ENCODE measurements at regions not wholly inside any gene's neighbourhood (a gene's known extent, or its start where the extent isn't known, plus 50 kb on each side); places are given as distances from the start of the nearest gene placed in this dataset.
"Not testable (repeated sequence)": the region's sequence is repeated elsewhere in the genome, so short reads cannot be mapped to it uniquely, and the experiment has no call there.

- peak; percentile 80 for DNase-seq
These were observed 141.6 kb upstream of the RFC3 start for GRCh38 chr13:33676045-33676989.

- peak; percentile 70 for DNase-seq
These were observed 140.7 kb upstream of the RFC3 start for GRCh38 chr13:33677215-33677614.

- DNase-seq: no peak
These were observed 139.9 kb upstream of the RFC3 start for GRCh38 chr13:33678084-33678483.

- DNase-seq: no peak
These were observed 138.9 kb upstream of the RFC3 start for GRCh38 chr13:33678906-33679657.

GRCh38 chr13:33679658-33680012 is 138.3 kb upstream of the RFC3 start:
- no peak for DNase-seq

GRCh38 chr13:33682020-33682564 is 135.9 kb upstream of the RFC3 start:
- no peak for DNase-seq

- not testable (repeated sequence) for DNase-seq
These were observed 135.3 kb upstream of the RFC3 start for GRCh38 chr13:33682646-33683045.

- DNase-seq: no peak
These were observed 134.6 kb upstream of the RFC3 start for GRCh38 chr13:33683376-33683775.

GRCh38 chr13:33684874-33685273 is 133.1 kb upstream of the RFC3 start:
- no peak for DNase-seq

GRCh38 chr13:33686772-33687480 is 131.0 kb upstream of the RFC3 start:
- no peak for DNase-seq

- no peak for DNase-seq
These were observed 127.6 kb upstream of the RFC3 start for GRCh38 chr13:33690354-33690753.

GRCh38 chr13:33691980-33692379 is 126.0 kb upstream of the RFC3 start:
- DNase-seq: no peak

- DNase-seq: no peak
These were observed 125.4 kb upstream of the RFC3 start for GRCh38 chr13:33692531-33692930.

GRCh38 chr13:33694546-33694945 is 123.4 kb upstream of the RFC3 start:
- DNase-seq: no peak

- no peak for DNase-seq
These were observed 121.4 kb upstream of the RFC3 start for GRCh38 chr13:33696530-33696929.

- no peak for DNase-seq
These were observed 120.0 kb upstream of the RFC3 start for GRCh38 chr13:33697926-33698325.

GRCh38 chr13:33707449-33707848 is 110.5 kb upstream of the RFC3 start:
- no peak for DNase-seq

- no peak for DNase-seq
These were observed 107.0 kb upstream of the RFC3 start for GRCh38 chr13:33710924-33711323.

GRCh38 chr13:33711436-33711835 is 106.5 kb upstream of the RFC3 start:
- DNase-seq: no peak

- no peak for DNase-seq
These were observed 100.2 kb upstream of the RFC3 start for GRCh38 chr13:33717775-33718174.

GRCh38 chr13:33721724-33722123 is 96.2 kb upstream of the RFC3 start:
- no peak for DNase-seq

GRCh38 chr13:33722216-33722915 is 95.6 kb upstream of the RFC3 start:
- DNase-seq: peak; percentile 83

GRCh38 chr13:33723365-33723764 is 94.6 kb upstream of the RFC3 start:
- peak; percentile 66 for DNase-seq

Data from NCI-H748 treated with DMSO at 0.1 percent for 48 hours (cell line).